ENCODE measurements at regions not wholly inside any gene's neighbourhood (a gene's known extent, or its start where the extent isn't known, plus 50 kb on each side); places are given as distances from the start of the nearest gene placed in this dataset.
A peak's percentile ranks its signal among the peaks of the same experiment; 100 is the strongest.

DNA sequence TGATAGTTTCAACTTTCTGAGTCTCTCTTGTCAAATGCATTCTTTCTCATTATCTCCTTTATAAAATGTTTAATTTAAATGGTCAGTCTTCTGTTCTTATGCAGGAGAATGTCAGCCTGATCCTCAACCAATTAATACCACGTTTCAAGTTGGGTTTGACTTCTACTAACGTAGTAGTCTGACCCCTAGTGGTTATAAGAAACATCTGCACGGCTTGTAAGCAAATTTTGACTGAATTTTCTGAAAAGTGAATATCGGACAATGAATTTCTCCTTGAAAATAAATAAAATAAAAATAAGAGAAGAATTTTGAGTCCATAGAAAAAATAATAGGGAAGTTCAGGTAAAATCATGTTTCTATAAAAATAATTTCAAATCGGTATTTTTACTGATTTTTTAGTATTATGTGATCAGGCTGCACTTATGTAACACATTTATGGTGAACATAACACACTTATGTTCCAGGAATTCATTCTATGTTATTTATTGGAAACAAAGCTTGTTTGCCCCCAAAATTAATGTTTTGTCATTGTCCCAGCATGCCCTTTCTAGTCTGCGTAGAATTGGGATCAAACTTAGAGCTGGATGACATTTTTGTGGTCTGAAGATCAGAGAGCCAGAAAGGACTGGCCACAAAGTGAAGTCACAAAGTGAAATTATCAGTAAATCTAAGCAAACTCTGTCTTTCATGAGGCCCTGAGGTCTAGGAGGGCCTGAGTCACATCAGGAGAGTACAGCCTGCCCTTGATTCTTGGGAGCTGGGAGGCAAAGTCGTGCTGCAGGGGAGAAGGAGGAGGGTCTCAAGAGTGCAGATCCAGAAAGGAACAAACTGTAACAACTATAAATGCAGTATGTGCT lies 101.2 kb upstream of the STXBP6 start:
- no peaks in the 10 kb centered on the region for H3K4me1 ChIP-seq (ENCODE audit: insufficient read depth, poor library complexity, severe bottlenecking)
- no peaks in the 10 kb centered on the region for H3K36me3 ChIP-seq (ENCODE audit: low read depth)
- TF ChIP-seq, protein P1, sequence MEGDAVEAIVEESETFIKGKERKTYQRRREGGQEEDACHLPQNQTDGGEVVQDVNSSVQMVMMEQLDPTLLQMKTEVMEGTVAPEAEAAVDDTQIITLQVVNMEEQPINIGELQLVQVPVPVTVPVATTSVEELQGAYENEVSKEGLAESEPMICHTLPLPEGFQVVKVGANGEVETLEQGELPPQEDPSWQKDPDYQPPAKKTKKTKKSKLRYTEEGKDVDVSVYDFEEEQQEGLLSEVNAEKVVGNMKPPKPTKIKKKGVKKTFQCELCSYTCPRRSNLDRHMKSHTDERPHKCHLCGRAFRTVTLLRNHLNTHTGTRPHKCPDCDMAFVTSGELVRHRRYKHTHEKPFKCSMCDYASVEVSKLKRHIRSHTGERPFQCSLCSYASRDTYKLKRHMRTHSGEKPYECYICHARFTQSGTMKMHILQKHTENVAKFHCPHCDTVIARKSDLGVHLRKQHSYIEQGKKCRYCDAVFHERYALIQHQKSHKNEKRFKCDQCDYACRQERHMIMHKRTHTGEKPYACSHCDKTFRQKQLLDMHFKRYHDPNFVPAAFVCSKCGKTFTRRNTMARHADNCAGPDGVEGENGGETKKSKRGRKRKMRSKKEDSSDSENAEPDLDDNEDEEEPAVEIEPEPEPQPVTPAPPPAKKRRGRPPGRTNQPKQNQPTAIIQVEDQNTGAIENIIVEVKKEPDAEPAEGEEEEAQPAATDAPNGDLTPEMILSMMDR (IDR thresholded peaks at IDR 0.05; ENCODE audit: poor library complexity, severe bottlenecking), result peak; percentile 96
- ATAC-seq (ENCODE audit: low read depth) (0 out of 3 replicates have a peak, but pooled peaks have one; percentile 38), DNase-seq (ENCODE audit: low spot score) (no peak)
- H3K27ac ChIP-seq (ENCODE audit: poor library complexity, severe bottlenecking), result no peak overlapping the region
- H3K4me3 ChIP-seq (ENCODE audit: severe bottlenecking), result no peak overlapping the region
- H3K9me3 ChIP-seq (ENCODE audit: severe bottlenecking), result no peaks in the 10 kb centered on the region
- H3K27me3 ChIP-seq (ENCODE audit: insufficient read depth, poor library complexity, severe bottlenecking), result no peaks in the 10 kb centered on the region

DNA sequence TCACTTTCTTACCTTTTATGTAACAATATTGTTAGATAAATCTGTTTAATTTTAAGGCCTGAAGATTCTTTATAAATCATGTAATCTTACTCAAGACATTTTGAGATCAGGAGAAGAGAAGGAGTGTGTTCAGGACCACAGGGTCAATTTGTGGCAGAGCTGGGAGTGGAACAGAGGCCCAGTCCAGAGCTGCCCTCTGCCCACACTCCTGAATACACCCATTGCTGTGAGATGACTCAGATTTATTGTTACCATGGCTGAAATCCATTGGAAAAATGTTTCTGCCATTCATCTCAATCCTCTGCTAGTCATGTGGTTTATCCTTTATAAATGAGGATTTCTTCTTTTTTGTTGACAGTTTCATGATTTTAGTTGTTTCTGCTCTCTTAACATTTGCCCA lies 100.5 kb upstream of the STXBP6 start:
- Histone ChIP-seq H3K36me3 (ENCODE audit: low read depth) (no peaks in the 10 kb centered on the region), H3K4me1 (ENCODE audit: insufficient read depth, poor library complexity, severe bottlenecking) (no peaks in the 10 kb centered on the region), H3K4me3 (ENCODE audit: severe bottlenecking) (no peak overlapping the region), H3K27me3 (ENCODE audit: insufficient read depth, poor library complexity, severe bottlenecking) (no peaks in the 10 kb centered on the region), H3K27ac (ENCODE audit: poor library complexity, severe bottlenecking) (no peak overlapping the region), H3K9me3 (ENCODE audit: severe bottlenecking) (no peaks in the 10 kb centered on the region)
- TF ChIP-seq, protein P1 (IDR thresholded peaks at IDR 0.05; ENCODE audit: poor library complexity, severe bottlenecking), result no peak
- ATAC-seq (ENCODE audit: low read depth) (no peak), DNase-seq (ENCODE audit: low spot score) (no peak)

DNA sequence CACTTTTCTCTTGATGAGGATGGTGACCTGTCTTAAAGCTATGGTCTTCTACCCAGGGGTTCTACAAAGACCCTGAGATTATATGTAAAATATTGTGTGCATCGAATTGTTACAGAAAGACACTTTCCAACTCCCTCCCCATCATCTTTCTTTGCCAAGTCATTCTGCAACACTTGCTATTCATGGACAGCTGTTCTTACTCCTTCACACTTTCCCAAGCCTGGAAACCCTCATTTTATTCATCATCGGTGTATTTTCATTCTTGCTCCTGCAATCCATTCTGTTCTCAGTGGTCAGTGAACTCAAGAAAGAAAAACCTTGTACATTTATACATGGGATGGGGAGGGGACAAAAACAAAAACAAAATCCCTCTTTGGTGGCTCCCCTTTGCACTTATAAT lies 90.5 kb upstream of the STXBP6 start:
- TF ChIP-seq, protein P1 (IDR thresholded peaks at IDR 0.05; ENCODE audit: poor library complexity, severe bottlenecking), result no peak
- Histone ChIP-seq H3K36me3 (ENCODE audit: low read depth) (no peaks in the 10 kb centered on the region), H3K4me3 (ENCODE audit: severe bottlenecking) (no peak overlapping the region), H3K4me1 (ENCODE audit: insufficient read depth, poor library complexity, severe bottlenecking) (no peaks in the 10 kb centered on the region), H3K27me3 (ENCODE audit: insufficient read depth, poor library complexity, severe bottlenecking) (no peaks in the 10 kb centered on the region), H3K9me3 (ENCODE audit: severe bottlenecking) (no peaks in the 10 kb centered on the region), H3K27ac (ENCODE audit: poor library complexity, severe bottlenecking) (no peak overlapping the region)
- ATAC-seq (ENCODE audit: low read depth) (no peak), DNase-seq (ENCODE audit: low spot score) (no peak)

DNA sequence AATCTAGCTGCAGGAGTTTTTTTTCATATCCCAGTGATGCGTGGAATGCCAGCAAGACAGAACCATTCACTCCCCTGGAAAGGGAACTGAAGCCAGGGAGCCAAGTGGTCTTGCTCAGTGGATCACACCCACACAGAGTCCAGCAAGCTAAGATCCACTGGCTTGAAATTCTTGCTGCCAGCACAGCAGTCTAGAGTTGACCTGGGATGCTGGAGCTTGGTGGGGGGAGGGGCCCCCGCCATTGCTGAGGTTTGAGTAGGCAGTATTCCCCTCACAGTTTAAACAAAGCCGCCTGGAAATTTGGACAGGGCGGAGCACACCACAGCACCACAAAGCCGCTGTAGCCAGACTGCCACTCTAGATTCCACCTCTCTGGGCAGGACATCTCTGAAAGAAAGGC lies 86.9 kb upstream of the STXBP6 start:
- Histone ChIP-seq H3K27me3 (ENCODE audit: insufficient read depth, poor library complexity, severe bottlenecking) (peaks cover 15% of the 10 kb centered on the region), H3K36me3 (ENCODE audit: low read depth) (no peaks in the 10 kb centered on the region), H3K9me3 (ENCODE audit: severe bottlenecking) (no peaks in the 10 kb centered on the region), H3K4me1 (ENCODE audit: insufficient read depth, poor library complexity, severe bottlenecking) (no peaks in the 10 kb centered on the region), H3K4me3 (ENCODE audit: severe bottlenecking) (no peak overlapping the region), H3K27ac (ENCODE audit: poor library complexity, severe bottlenecking) (no peak overlapping the region)
- TF ChIP-seq, protein P1 (IDR thresholded peaks at IDR 0.05; ENCODE audit: poor library complexity, severe bottlenecking), result no peak
- DNase-seq (ENCODE audit: low spot score), result no peak
- ATAC-seq (ENCODE audit: low read depth), result no peak

DNA sequence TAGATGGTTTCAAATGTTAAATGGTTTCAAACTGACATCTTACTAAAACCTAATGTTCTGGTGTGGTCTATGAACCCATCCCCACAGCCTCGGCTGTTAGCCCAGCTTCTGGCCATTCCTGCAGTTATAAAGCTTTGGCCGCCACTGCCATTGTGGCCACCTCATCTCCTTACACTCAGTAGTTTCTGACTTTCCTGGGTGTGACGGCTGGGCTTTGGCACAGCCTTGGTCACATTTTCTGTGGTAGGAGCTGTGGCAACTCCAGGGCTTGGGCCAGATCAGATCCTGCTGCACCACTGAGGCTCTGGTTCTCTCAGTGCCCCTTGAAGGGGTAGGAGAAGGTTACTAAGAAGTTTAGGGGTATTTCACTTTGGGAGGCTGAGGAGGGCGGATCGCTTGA lies 84.2 kb upstream of the STXBP6 start:
- TF ChIP-seq, protein P1 (IDR thresholded peaks at IDR 0.05; ENCODE audit: poor library complexity, severe bottlenecking), result no peak
- DNase-seq (ENCODE audit: low spot score) (no peak), ATAC-seq (ENCODE audit: low read depth) (no peak)
- H3K4me3 ChIP-seq (ENCODE audit: severe bottlenecking), result no peak overlapping the region
- H3K4me1 ChIP-seq (ENCODE audit: insufficient read depth, poor library complexity, severe bottlenecking), result no peaks in the 10 kb centered on the region
- no peaks in the 10 kb centered on the region for H3K36me3 ChIP-seq (ENCODE audit: low read depth)
- no peaks in the 10 kb centered on the region for H3K9me3 ChIP-seq (ENCODE audit: severe bottlenecking)
- no peak overlapping the region for H3K27ac ChIP-seq (ENCODE audit: poor library complexity, severe bottlenecking)
- peaks cover 15% of the 10 kb centered on the region for H3K27me3 ChIP-seq (ENCODE audit: insufficient read depth, poor library complexity, severe bottlenecking)

All from RWPE2 (cell line).